ENCODE measurements at regions not wholly inside any gene's neighbourhood (a gene's known extent, or its start where the extent isn't known, plus 50 kb on each side); places are given as distances from the start of the nearest gene placed in this dataset.

- no peak for TF ChIP-seq CTCF (IDR thresholded peaks at IDR 0.05)
- ATAC-seq (ENCODE audit: insufficient number of reproducible peaks, low FRiP score, low read depth), result no peak
- H3K36me3 ChIP-seq, result no peaks in the 10 kb centered on the region
- no peaks in the 10 kb centered on the region for H3K4me1 ChIP-seq (ENCODE audit: control insufficient read depth in 1 of 2, low read depth in 2 of 2)
- H3K4me3 ChIP-seq, result no peak overlapping the region
- H3K27ac ChIP-seq, result no peak overlapping the region
- DNase-seq (ENCODE audit: low spot score), result no peak
- no peaks in the 10 kb centered on the region for H3K27me3 ChIP-seq (replicated peaks; ENCODE audit: insufficient read depth)
- no peaks in the 10 kb centered on the region for H3K9me3 ChIP-seq
Observed at GRCh38 chrX:95218976-95219375, 1465.7 kb upstream of the DIAPH2 start.

- Histone ChIP-seq H3K4me1 (ENCODE audit: control insufficient read depth in 1 of 2, low read depth in 2 of 2) (no peaks in the 10 kb centered on the region), H3K4me3 (no peak overlapping the region), H3K27ac (no peak overlapping the region), H3K9me3 (no peaks in the 10 kb centered on the region), H3K36me3 (no peaks in the 10 kb centered on the region), H3K27me3 (replicated peaks; ENCODE audit: insufficient read depth) (no peaks in the 10 kb centered on the region)
- no peak for TF ChIP-seq CTCF (IDR thresholded peaks at IDR 0.05)
- DNase-seq (ENCODE audit: low spot score) (no peak), ATAC-seq (ENCODE audit: insufficient number of reproducible peaks, low FRiP score, low read depth) (no peak)
Observed at GRCh38 chrX:95248386-95248785, 1436.3 kb upstream of the DIAPH2 start.

- no peaks in the 10 kb centered on the region for H3K4me1 ChIP-seq (ENCODE audit: control insufficient read depth in 1 of 2, low read depth in 2 of 2)
- no peak overlapping the region for H3K4me3 ChIP-seq
- no peak overlapping the region for H3K27ac ChIP-seq
- ATAC-seq (ENCODE audit: insufficient number of reproducible peaks, low FRiP score, low read depth) (no peak), DNase-seq (ENCODE audit: low spot score) (no peak)
- no peaks in the 10 kb centered on the region for H3K9me3 ChIP-seq
- no peaks in the 10 kb centered on the region for H3K36me3 ChIP-seq
- no peaks in the 10 kb centered on the region for H3K27me3 ChIP-seq (replicated peaks; ENCODE audit: insufficient read depth)
- no peak for TF ChIP-seq CTCF (IDR thresholded peaks at IDR 0.05)
Observed at GRCh38 chrX:95290455-95290854, 1394.2 kb upstream of the DIAPH2 start.

GRCh38 chrX:95291561-95291960, 1393.1 kb upstream of the DIAPH2 start:
- DNase-seq (ENCODE audit: low spot score) (no peak), ATAC-seq (ENCODE audit: insufficient number of reproducible peaks, low FRiP score, low read depth) (no peak)
- no peaks in the 10 kb centered on the region for H3K4me1 ChIP-seq (ENCODE audit: control insufficient read depth in 1 of 2, low read depth in 2 of 2)

GRCh38 chrX:95318882-95319281, 1365.8 kb upstream of the DIAPH2 start:
- no peaks in the 10 kb centered on the region for H3K4me1 ChIP-seq (ENCODE audit: control insufficient read depth in 1 of 2, low read depth in 2 of 2)
- no peaks in the 10 kb centered on the region for H3K9me3 ChIP-seq
- no peaks in the 10 kb centered on the region for H3K36me3 ChIP-seq
- no peak overlapping the region for H3K27ac ChIP-seq
- no peak for TF ChIP-seq CTCF (IDR thresholded peaks at IDR 0.05)
- H3K4me3 ChIP-seq, result no peak overlapping the region
- no peak for DNase-seq (ENCODE audit: low spot score)
- no peak for ATAC-seq (ENCODE audit: insufficient number of reproducible peaks, low FRiP score, low read depth)
- no peaks in the 10 kb centered on the region for H3K27me3 ChIP-seq (replicated peaks; ENCODE audit: insufficient read depth)

More at GRCh38 chrX:95291561-95291960, 1393.1 kb upstream of the DIAPH2 start:
- no peaks in the 10 kb centered on the region for H3K9me3 ChIP-seq
- no peak for TF ChIP-seq CTCF (IDR thresholded peaks at IDR 0.05)
- no peaks in the 10 kb centered on the region for H3K36me3 ChIP-seq
- no peak overlapping the region for H3K27ac ChIP-seq
- no peaks in the 10 kb centered on the region for H3K27me3 ChIP-seq (replicated peaks; ENCODE audit: insufficient read depth)
- H3K4me3 ChIP-seq, result no peak overlapping the region

Measured in thoracic aorta (tissue), 2 donors.